Testis (tissue), 2 donors: ENCODE measurements at regions not wholly inside any gene's neighbourhood (a gene's known extent, or its start where the extent isn't known, plus 50 kb on each side); places are given as distances from the start of the nearest gene placed in this dataset.

Experiments used
- CTCF ChIP-seq, 3 experiments: fragments of 450-650 bp in 2 of 3; fragments of 200-600 bp in 1 of 3; sonication (generic) in 1 of 3; IDR thresholded peaks; one replicate each; pipeline ENCODE4 v1.5.1; 2016 to 2019; ENCODE audit warnings: antibody characterized with exemption in 3 of 3, mild to moderate bottlenecking in 2 of 3, moderate library complexity in 1 of 3
- POLR2A ChIP-seq: fragments of 450-650 bp; IDR thresholded peaks from one replicate; pipeline ENCODE4 v1.6.1; 2017; ENCODE audit warnings: antibody characterized with exemption, mild to moderate bottlenecking, moderate library complexity

GRCh38 chr18:73952296-73952946, 195.2 kb downstream of the FBXO15 start:
- TF ChIP-seq CTCF (IDR thresholded peaks at IDR 0.05) (no peak), POLR2A (no peak)
